ENCODE measurements at regions not wholly inside any gene's neighbourhood (a gene's known extent, or its start where the extent isn't known, plus 50 kb on each side); places are given as distances from the start of the nearest gene placed in this dataset.

- DNase-seq (ENCODE audit: low read depth), result no peak
Observed at GRCh38 chr17:68812876-68813584, 142.2 kb downstream of the ABCA8 start.

- DNase-seq (ENCODE audit: low read depth), result no peak
Observed at GRCh38 chr17:68809148-68809547, 146.0 kb downstream of the ABCA8 start.

GRCh38 chr17:68807998-68808772 is 147.0 kb downstream of the ABCA8 start:
- peak; percentile 19 for DNase-seq (ENCODE audit: low read depth)

DNA sequence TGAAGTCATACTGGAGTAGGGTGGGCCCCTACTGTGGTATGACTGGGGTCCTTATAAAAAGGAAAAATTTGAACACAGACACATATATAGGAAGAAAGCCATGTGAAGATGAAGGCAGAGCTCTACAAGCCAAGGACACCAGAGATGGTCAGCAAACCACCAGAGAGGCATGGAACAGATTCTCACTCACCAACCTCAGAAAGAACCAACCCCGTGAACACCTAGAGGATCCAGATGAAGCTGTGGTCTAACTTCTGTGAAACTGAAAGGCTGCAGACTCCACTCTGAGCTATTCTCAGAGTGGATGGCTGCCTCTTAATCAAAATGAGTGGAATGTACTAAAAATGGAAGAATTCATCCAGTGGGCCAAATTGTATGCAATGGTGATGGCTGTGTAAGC is 149.6 kb downstream of the ABCA8 start:
- DNase-seq (ENCODE audit: low read depth), result no peak

GRCh38 chr17:68804777-68805520 is 150.2 kb downstream of the ABCA8 start:
- DNase-seq (ENCODE audit: low read depth), result no peak

DNA sequence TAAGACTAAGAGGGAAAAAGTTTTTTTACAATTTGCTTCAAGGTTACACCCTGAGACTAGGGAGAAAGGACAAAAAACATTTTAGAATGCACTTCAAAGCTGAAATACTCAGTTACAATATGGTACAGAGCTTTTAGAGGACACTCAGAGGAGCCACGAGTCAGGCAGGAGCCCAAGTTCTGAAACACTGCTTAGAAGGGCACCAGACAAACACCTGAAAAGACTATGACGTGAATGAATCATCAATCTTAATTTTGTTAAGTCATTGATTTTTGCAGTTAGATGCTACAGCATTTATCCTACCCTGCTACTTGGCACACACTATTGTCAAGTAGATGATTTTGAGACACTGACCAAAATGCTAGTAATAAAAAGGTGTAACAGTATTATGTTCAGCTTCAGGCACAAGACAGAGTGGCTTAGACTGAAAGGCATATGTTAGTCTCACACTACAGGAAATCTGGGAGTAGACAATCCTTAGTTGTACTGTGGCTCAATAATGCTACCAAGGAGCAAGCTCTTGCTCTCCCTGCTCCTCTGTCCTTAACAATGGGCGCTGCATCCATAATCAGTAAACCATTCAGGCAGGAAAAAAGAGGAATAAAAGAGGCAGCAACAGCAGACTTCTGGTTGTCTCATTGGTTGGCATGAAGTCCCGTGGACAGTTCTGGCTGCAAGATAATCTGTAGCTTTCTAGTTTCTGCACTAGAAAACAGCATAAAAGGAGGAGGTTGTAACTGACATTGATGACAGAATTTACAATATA is 151.8 kb downstream of the ABCA8 start:
- no peak for DNase-seq (ENCODE audit: low read depth)

GRCh38 chr17:68801335-68802247 is 153.6 kb downstream of the ABCA8 start:
- DNase-seq (ENCODE audit: low read depth), result no peak

GRCh38 chr17:68800751-68801150 is 154.4 kb downstream of the ABCA8 start:
- peak; percentile 86 for DNase-seq (ENCODE audit: low read depth)

GRCh38 chr17:68794636-68795434 is 160.4 kb downstream of the ABCA8 start:
- peak; percentile 75 for DNase-seq (ENCODE audit: low read depth)

- no peak for DNase-seq (ENCODE audit: low read depth)
Observed at GRCh38 chr17:68792873-68793272, 162.3 kb downstream of the ABCA8 start.

DNA sequence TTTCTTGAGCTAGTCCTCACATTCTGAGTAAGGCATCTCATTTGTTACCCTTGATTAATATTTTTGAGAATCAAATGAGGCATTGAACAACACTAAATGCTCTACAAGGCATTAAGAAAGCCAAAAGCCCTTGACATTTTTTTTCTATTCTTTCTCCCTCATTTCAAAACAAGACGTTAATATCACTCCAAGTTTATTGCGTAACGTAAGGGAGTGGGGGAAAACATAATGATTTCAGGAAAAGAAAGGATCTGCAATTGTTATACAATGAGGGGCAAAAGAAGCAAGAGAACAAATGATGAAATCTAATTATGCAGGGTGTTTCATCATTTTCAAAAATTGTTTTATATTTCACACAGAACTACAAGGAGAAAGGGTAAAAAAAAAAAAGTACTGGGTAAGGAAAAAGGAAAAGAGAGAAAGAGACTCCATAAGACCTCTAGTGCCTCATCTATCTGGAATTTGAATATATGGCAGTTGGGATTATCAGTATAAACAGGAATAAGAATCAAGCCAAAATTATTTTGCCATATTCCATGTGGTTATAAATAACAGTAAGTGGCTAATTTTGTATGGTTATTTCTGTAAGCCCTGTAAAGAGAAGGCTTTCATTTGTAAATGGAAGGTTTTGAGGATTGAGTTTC is 163.0 kb downstream of the ABCA8 start:
- peak; percentile 89 for DNase-seq (ENCODE audit: low read depth)

DNA sequence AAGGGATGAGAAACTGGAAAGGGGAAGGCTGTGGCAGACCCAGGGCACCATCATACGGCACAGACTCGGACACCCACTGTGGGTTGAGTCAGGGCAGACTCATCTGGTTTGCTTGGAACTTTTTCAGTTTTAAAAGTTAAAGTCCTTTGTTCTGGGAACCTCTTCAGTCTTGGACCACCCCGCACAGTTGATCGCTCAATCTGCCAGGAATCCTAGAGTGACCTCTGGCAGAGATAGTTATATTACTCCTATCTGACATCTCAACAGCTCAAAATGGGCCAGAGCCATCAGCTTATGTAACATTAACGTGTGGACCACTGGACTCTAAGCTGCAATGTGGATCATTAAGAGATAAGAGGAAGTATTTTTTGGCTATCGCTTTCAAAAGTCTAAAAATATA is 164.3 kb downstream of the ABCA8 start:
- no peak for DNase-seq (ENCODE audit: low read depth)

- no peak for DNase-seq (ENCODE audit: low read depth)
Observed at GRCh38 chr17:68790492-68790891, 164.7 kb downstream of the ABCA8 start.

DNA sequence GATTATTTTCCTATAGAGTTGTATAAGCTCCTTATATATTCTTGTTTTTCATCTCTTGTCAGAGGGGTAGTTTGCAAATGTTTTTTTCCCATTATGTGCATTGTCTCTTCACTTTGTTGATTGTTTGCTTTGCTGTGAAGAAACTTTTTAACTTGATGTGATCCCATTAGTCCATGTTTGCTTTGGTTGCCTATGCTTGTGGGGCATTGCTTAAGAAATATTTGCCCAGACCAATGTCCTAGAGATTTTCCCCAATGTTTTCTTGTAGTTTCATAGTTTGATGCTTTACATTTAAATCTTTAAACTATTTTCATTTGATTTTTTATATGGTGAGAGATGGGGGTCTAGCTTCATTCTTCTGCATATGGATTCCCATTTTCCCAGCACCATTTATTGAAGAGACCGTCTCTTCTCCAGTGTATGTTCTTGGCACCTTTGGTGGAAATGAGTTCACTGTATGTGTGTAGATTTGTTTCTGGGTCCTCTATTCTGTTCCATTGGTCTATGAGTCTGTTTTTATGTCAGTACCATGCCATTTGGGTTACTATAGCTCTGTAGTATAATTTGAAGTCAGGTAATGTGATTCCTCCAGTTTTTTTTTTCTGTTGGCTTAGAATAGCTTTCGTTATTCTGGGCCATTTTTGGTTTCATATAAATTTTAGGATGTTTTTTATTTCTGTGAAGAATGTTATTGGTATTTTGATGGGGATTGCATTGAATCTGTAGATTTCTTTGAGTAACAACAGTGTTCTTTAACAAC is 165.8 kb downstream of the ABCA8 start:
- DNase-seq (ENCODE audit: low read depth), result no peak

DNA sequence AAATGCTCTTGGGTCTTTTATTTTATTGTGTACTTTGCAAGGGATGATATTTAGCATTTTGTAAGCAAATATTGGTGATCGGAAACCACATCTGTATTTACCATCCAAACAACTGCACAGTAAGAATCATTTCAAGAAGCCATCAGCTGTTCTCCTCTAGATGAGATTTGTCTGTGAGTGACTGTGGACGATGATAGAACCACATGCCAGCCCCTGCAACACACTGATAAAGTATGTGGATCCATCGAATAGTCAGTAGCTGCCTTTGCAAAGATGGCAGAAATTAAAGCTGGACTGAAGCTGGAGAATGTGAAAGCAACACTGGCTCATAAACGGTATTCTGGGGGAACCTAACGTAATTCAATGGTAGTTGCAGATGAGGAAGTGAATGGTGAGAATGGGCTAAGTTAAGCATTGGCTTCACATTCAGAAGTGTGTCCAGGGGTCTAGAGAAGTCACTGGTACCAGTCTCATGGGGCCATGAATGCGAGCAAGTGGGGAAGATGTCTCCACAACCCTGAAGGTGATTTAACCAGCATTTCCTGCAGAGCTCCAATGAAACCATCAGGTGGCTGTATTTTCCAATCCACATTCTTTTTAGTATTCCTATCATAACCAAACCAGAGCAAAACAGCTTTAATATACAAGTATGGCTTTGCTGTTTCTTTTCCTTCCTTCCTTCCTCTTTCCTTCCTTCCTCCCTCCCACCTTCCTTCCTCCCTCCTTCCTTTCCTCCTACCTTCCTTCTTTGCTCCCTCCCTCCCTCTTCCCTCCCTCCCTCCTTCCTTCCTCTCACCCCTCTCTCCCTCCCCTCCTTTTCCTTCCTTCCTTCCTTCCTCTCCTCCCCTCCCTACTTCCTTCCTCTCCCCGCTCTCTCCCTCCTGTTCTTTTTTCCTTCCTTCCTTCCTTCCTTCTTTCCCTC is 169.4 kb downstream of the ABCA8 start:
- no peak for DNase-seq (ENCODE audit: low read depth)

GRCh38 chr17:68784431-68784830 is 170.8 kb downstream of the ABCA8 start:
- DNase-seq (ENCODE audit: low read depth), result no peak

GRCh38 chr17:68783861-68784260 is 171.3 kb downstream of the ABCA8 start:
- DNase-seq (ENCODE audit: low read depth), result peak; percentile 13

GRCh38 chr17:68782789-68783188 is 172.4 kb downstream of the ABCA8 start:
- peak; percentile 97 for DNase-seq (ENCODE audit: low read depth)
